IPS-18a (cell line): ENCODE measurements at regions not wholly inside any gene's neighbourhood (a gene's known extent, or its start where the extent isn't known, plus 50 kb on each side); places are given as distances from the start of the nearest gene placed in this dataset.

Experiments
- H3K27ac ChIP-seq: one replicate; pipeline ENCODE4 v1.5.1; 2013; ENCODE audit warnings: low read length
- H3K27me3 ChIP-seq: one replicate; pipeline ENCODE4 v1.6.1; 2013; ENCODE audit warnings: mild to moderate bottlenecking, low read length; ENCODE audit not compliant: control insufficient read depth, insufficient read depth
- H3K36me3 ChIP-seq: one replicate; pipeline ENCODE4 v1.6.1; 2013; ENCODE audit warnings: low read depth, low read length; ENCODE audit not compliant: control insufficient read depth
- H3K4me1 ChIP-seq: one replicate; pipeline ENCODE4 v1.6.1; 2013; ENCODE audit warnings: low read depth, low read length; ENCODE audit not compliant: control insufficient read depth
- H3K4me3 ChIP-seq: one replicate; pipeline ENCODE4 v1.5.1; 2013; ENCODE audit warnings: low read length
- H3K9ac ChIP-seq: one replicate; pipeline ENCODE4 v1.6.1; 2013; ENCODE audit warnings: mild to moderate bottlenecking, low read length, moderate library complexity
- H3K9me3 ChIP-seq: one replicate; pipeline ENCODE4 v1.6.1; 2013; ENCODE audit warnings: low read depth, low read length; ENCODE audit not compliant: control insufficient read depth

- Histone ChIP-seq H3K36me3 (no peaks in the 10 kb centered on the region), H3K9ac (no peak overlapping the region), H3K27ac (no peak overlapping the region), H3K9me3 (no peaks in the 10 kb centered on the region), H3K4me3 (no peak overlapping the region), H3K27me3 (no peaks in the 10 kb centered on the region), H3K4me1 (no peaks in the 10 kb centered on the region)
These were observed 226.5 kb upstream of the PLSCR5 start for GRCh38 chr3:146831659-146832058.

GRCh38 chr3:146830231-146830630, 225.1 kb upstream of the PLSCR5 start:
- Histone ChIP-seq H3K9ac (no peak overlapping the region), H3K27ac (no peak overlapping the region), H3K36me3 (no peaks in the 10 kb centered on the region), H3K4me1 (no peaks in the 10 kb centered on the region), H3K4me3 (no peak overlapping the region), H3K9me3 (no peaks in the 10 kb centered on the region), H3K27me3 (no peaks in the 10 kb centered on the region)

DNA sequence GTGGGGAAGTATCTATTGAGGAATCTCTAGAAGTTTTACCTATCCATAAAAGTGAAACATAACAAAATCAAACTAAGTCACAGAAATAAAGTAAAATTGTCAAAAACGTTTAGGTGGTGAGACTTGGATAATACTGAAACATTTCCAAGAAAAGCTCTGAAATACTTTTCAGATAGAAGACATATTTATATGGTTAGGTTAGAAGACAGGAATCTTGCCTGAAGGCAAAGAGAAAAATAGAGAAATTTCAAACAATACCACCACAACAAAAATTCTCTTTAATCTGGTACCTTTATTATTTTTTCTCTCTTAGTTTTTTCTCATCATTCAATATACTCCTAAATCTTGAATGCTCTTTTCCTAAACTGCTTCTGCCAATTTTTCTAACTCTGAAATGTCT, 222.7 kb upstream of the PLSCR5 start:
- no peaks in the 10 kb centered on the region for H3K36me3 ChIP-seq
- no peak overlapping the region for H3K27ac ChIP-seq
- no peak overlapping the region for H3K9ac ChIP-seq
- H3K4me3 ChIP-seq, result no peak overlapping the region
- H3K9me3 ChIP-seq, result no peaks in the 10 kb centered on the region
- no peaks in the 10 kb centered on the region for H3K4me1 ChIP-seq
- no peaks in the 10 kb centered on the region for H3K27me3 ChIP-seq

DNA sequence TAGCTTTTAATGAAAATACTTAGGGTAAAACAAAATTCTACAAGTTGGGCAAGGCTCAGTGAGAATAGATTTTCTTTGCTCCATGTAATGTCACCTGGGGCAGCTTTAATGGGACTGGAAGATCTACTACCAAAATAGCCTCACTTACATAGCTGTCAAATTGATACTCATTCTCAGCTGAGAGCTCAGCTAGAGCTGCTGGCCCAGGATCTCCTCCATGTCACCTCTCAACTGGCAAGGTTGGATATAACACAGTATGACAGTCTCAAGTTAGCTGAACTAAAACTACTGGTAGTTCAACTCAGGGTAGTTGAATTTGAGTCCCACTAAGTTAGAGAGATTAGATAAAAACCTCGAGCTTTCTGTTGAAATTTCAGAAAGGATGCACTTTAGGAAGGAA, 218.5 kb upstream of the PLSCR5 start:
- H3K27ac ChIP-seq, result no peak overlapping the region
- no peak overlapping the region for H3K4me3 ChIP-seq
- H3K27me3 ChIP-seq, result no peaks in the 10 kb centered on the region
- H3K9ac ChIP-seq, result no peak overlapping the region
- no peaks in the 10 kb centered on the region for H3K9me3 ChIP-seq
- no peaks in the 10 kb centered on the region for H3K36me3 ChIP-seq
- H3K4me1 ChIP-seq, result no peaks in the 10 kb centered on the region

DNA sequence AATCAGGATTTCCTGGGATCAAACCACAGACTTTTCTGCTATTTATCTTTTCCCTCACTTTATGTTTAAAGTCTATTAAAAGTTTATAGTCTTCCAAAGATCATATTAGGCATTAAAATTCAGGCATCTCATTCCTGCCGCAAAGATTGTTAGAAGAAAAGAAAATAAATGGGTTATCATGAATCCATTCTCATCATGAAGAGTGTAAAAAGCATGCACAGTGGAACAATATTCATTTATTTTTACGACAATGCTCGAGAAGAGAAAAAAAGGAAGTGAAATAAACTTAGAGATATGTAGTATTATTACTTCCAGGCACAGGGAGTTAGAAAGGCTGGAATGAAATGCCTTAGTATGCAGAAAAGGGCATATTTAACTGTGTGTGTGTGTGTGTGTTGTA, 213.7 kb upstream of the PLSCR5 start:
- H3K27ac ChIP-seq, result no peak overlapping the region
- H3K9ac ChIP-seq, result no peak overlapping the region
- H3K4me1 ChIP-seq, result no peaks in the 10 kb centered on the region
- H3K9me3 ChIP-seq, result no peaks in the 10 kb centered on the region
- no peak overlapping the region for H3K4me3 ChIP-seq
- no peaks in the 10 kb centered on the region for H3K36me3 ChIP-seq
- no peaks in the 10 kb centered on the region for H3K27me3 ChIP-seq

GRCh38 chr3:146818301-146818700, 213.2 kb upstream of the PLSCR5 start:
- Histone ChIP-seq H3K27me3 (no peaks in the 10 kb centered on the region), H3K36me3 (no peaks in the 10 kb centered on the region), H3K4me3 (no peak overlapping the region), H3K9me3 (no peaks in the 10 kb centered on the region), H3K9ac (no peak overlapping the region), H3K27ac (no peak overlapping the region), H3K4me1 (no peaks in the 10 kb centered on the region)

- Histone ChIP-seq H3K27ac (no peak overlapping the region), H3K4me1 (no peaks in the 10 kb centered on the region), H3K27me3 (no peaks in the 10 kb centered on the region), H3K9me3 (no peaks in the 10 kb centered on the region), H3K9ac (no peak overlapping the region), H3K36me3 (no peaks in the 10 kb centered on the region), H3K4me3 (no peak overlapping the region)
These were observed 212.6 kb upstream of the PLSCR5 start for GRCh38 chr3:146817704-146818103.

DNA sequence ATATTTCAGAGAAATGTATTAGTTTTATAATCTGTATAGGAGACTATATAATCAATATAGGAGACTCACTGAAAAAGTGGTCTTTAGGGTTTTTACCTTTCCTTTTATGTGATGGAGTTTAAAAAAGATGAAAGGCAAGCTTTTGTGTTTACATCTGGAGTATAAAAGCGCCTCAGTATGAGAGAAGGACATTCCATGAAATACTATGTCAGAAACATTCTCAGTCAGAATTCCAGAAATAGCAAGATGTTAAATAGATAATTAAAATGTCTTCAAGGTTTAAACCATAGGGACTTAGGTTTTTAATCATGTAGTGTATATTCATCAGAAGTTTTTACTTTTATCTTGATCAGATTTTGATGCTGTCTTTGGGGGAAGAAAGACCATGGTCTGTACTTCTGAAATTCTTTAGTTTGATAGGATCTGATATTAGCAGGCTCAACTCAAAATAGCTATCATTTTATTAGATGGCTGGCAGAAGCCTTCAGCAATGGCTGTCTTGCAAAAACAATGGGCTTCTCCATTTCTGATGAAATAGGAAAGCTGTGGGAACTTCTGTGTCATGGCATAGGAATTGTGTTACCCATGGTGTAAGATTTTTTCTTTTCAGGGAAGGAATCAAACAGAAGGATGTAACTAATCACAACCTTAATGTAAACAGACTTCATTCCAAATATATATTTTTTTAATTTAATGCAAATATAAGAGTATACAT, 209.6 kb upstream of the PLSCR5 start:
- Histone ChIP-seq H3K36me3 (no peaks in the 10 kb centered on the region), H3K4me3 (no peak overlapping the region), H3K4me1 (no peaks in the 10 kb centered on the region), H3K27ac (no peak overlapping the region), H3K9me3 (no peaks in the 10 kb centered on the region), H3K27me3 (no peaks in the 10 kb centered on the region), H3K9ac (no peak overlapping the region)

- Histone ChIP-seq H3K4me1 (no peaks in the 10 kb centered on the region), H3K9me3 (no peaks in the 10 kb centered on the region), H3K27ac (no peak overlapping the region), H3K27me3 (no peaks in the 10 kb centered on the region), H3K4me3 (no peak overlapping the region), H3K36me3 (no peaks in the 10 kb centered on the region), H3K9ac (no peak overlapping the region)
These were observed 208.3 kb upstream of the PLSCR5 start for GRCh38 chr3:146813496-146813895.

DNA sequence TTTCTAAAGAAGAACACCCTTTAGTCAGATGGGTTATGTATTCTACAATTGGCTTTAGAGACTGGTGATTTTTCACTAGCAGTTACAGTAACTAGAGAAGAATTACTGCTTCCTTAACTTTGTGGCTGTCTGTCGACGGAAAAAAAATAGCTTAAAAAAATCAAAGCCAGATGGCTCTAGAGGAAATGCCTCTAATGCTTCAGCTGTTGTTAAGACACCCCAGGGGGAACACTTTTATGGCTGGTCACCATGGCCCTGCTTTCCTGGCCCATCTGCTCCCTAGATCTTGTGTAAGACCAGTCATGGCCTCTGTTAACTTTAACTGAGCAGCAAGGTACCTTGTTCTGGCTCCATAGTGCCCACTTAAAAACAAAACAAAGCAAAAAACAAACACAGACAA, 198.6 kb upstream of the PLSCR5 start:
- Histone ChIP-seq H3K4me3 (no peak overlapping the region), H3K27me3 (no peaks in the 10 kb centered on the region), H3K4me1 (peaks cover 5% of the 10 kb centered on the region), H3K27ac (no peak overlapping the region), H3K36me3 (no peaks in the 10 kb centered on the region), H3K9ac (no peak overlapping the region), H3K9me3 (no peaks in the 10 kb centered on the region)

GRCh38 chr3:146801492-146801891, 196.3 kb upstream of the PLSCR5 start:
- no peaks in the 10 kb centered on the region for H3K36me3 ChIP-seq
- no peaks in the 10 kb centered on the region for H3K27me3 ChIP-seq
- H3K27ac ChIP-seq, result no peak overlapping the region
- H3K4me3 ChIP-seq, result no peak overlapping the region
- no peak overlapping the region for H3K9ac ChIP-seq
- peaks cover 5% of the 10 kb centered on the region for H3K4me1 ChIP-seq
- no peaks in the 10 kb centered on the region for H3K9me3 ChIP-seq

- Histone ChIP-seq H3K4me3 (no peak overlapping the region), H3K27me3 (no peaks in the 10 kb centered on the region), H3K4me1 (peaks cover 9% of the 10 kb centered on the region), H3K9me3 (no peaks in the 10 kb centered on the region), H3K9ac (no peak overlapping the region), H3K36me3 (no peaks in the 10 kb centered on the region), H3K27ac (no peak overlapping the region)
These were observed 195.3 kb upstream of the PLSCR5 start for GRCh38 chr3:146800484-146800883.
